Bone marrow (tissue), 2 donors: ENCODE measurements at regions not wholly inside any gene's neighbourhood (a gene's known extent, or its start where the extent isn't known, plus 50 kb on each side); places are given as distances from the start of the nearest gene placed in this dataset.
"Not testable (repeated sequence)": the region's sequence is repeated elsewhere in the genome, so short reads cannot be mapped to it uniquely, and the experiment has no call there.

Experiments
- DNase-seq, 2 donors: peaks; one replicate each; lab custom pipeline; 2025; lab: John Stamatoyannopoulos, UW

- DNase-seq = no peak
These were observed 238.2 kb downstream of the NRIP1 start for GRCh38 chr21:14826630-14827029.

- no peak for DNase-seq
These were observed 239.3 kb downstream of the NRIP1 start for GRCh38 chr21:14825514-14825974.

- DNase-seq = no peak
These were observed 240.7 kb downstream of the NRIP1 start for GRCh38 chr21:14824126-14824525.

GRCh38 chr21:14817311-14817710 is 247.5 kb downstream of the NRIP1 start:
- DNase-seq = no peak

- DNase-seq = no peak
These were observed 249.8 kb downstream of the NRIP1 start for GRCh38 chr21:14814991-14815390.

- DNase-seq = no peak
These were observed 250.5 kb downstream of the NRIP1 start for GRCh38 chr21:14814282-14814681.

GRCh38 chr21:14804170-14804569 is 258.1 kb upstream of the SAMSN1 start:
- DNase-seq = not testable (repeated sequence)

GRCh38 chr21:14797543-14797942 is 251.4 kb upstream of the SAMSN1 start:
- no peak for DNase-seq

GRCh38 chr21:14787312-14787711 is 241.2 kb upstream of the SAMSN1 start:
- no peak for DNase-seq

- no peak for DNase-seq
These were observed 239.6 kb upstream of the SAMSN1 start for GRCh38 chr21:14785679-14786078.

- DNase-seq = peak; percentile 3 to 43
These were observed 227.7 kb upstream of the SAMSN1 start for GRCh38 chr21:14773777-14774345.

GRCh38 chr21:14771593-14771992 is 225.5 kb upstream of the SAMSN1 start:
- no peak for DNase-seq

- DNase-seq = no peak
These were observed 221.9 kb upstream of the SAMSN1 start for GRCh38 chr21:14768042-14768441.

GRCh38 chr21:14767192-14767852 is 221.2 kb upstream of the SAMSN1 start:
- no peak for DNase-seq

- DNase-seq = no peak
These were observed 220.1 kb upstream of the SAMSN1 start for GRCh38 chr21:14766241-14766640.

GRCh38 chr21:14763695-14764064 is 217.6 kb upstream of the SAMSN1 start:
- no peak for DNase-seq

GRCh38 chr21:14762734-14763694 is 216.9 kb upstream of the SAMSN1 start:
- DNase-seq = peak in 1 of 2 donors; percentile 92

- no peak for DNase-seq
These were observed 216.2 kb upstream of the SAMSN1 start for GRCh38 chr21:14762327-14762726.

- DNase-seq = no peak
These were observed 213.2 kb upstream of the SAMSN1 start for GRCh38 chr21:14759285-14759684.

GRCh38 chr21:14758849-14759248 is 212.7 kb upstream of the SAMSN1 start:
- no peak for DNase-seq

GRCh38 chr21:14757533-14758327 is 211.6 kb upstream of the SAMSN1 start:
- DNase-seq = no peak

- no peak for DNase-seq
These were observed 209.0 kb upstream of the SAMSN1 start for GRCh38 chr21:14755086-14755485.
